ENCODE measurements at regions not wholly inside any gene's neighbourhood (a gene's known extent, or its start where the extent isn't known, plus 50 kb on each side); places are given as distances from the start of the nearest gene placed in this dataset.
A peak's percentile ranks its signal among the peaks of the same experiment; 100 is the strongest.

- DNase-seq, result no peak
Observed at GRCh38 chr15:94053626-94054025, 177.7 kb upstream of the MCTP2 start.

GRCh38 chr15:94052711-94053110 is 178.7 kb upstream of the MCTP2 start:
- DNase-seq, result no peak

DNA sequence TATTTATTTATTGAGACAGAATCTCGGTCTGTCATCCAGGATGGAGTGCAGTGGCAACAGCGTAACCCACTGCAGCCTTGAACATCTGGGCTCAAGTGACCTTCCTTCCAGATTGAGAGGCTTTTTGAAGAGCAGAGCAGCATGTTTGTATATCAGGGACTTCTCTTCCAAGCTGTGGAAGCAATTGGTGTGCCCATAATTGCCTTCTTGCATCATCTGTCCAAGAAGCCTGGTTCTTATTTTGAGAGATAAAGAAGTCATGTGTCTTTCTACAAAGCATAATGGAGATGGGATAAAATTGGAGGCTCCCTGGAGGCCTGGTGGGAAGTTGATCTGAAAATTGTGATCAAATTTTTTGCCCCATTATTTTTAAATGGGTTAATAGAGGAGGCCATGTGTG is 183.8 kb upstream of the MCTP2 start:
- no peak for DNase-seq

DNA sequence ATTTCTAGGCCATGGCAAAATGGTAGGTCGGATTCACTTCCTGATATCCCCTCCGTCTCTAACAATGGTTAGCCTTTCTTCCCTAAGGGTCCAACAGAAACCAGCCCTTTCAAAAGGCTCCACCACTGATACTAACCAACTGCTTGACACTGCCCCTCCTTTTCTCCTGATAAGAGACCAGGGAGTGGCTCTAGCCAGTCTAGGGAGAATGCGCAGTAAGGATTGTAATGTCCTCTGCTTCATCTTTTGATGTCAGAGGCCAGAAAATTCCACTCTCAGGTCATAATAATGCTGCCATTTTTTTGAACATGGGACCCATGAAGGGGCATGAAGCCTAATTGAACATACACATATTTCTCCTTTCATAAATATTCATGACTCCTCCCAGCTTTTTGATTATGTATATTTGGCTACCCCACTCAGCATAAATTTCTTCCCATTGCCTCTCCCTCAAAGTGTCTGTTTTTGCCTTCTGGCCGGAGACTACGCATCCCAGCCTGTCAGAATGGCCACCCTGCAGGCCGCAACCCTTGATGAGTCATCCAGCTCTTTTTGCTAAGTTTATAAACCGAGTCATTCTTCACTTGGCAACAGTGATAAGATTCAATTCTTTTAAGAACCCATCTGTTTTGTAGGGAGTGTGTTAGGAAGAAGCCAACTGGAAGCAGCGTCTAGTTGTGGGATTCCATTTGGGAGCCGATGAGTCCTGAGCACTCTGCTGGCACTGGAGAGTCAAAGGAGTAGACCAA is 189.0 kb upstream of the MCTP2 start:
- DNase-seq, result no peak

DNA sequence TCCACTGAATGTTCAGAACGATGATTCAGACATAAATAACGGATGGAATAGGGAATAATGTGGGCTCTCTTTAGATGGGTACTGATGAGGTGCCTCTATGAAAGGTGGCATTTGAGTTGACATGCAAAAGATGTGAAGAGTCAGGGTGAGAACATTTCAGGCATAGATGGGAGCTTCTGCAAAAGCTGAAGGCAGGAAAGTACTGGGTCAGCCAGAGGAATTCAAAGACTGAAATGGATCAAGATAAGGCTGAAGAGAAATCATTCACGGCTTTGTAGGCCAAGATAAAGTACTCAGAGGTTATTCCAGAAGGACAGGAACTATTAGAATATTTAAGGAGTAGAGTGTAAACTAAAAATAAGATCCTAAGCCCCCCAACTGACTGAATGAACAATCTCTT is 189.6 kb upstream of the MCTP2 start:
- no peak for DNase-seq

- DNase-seq, result peak; percentile 91
Observed at GRCh38 chr15:94040541-94041248, 190.7 kb upstream of the MCTP2 start.

DNA sequence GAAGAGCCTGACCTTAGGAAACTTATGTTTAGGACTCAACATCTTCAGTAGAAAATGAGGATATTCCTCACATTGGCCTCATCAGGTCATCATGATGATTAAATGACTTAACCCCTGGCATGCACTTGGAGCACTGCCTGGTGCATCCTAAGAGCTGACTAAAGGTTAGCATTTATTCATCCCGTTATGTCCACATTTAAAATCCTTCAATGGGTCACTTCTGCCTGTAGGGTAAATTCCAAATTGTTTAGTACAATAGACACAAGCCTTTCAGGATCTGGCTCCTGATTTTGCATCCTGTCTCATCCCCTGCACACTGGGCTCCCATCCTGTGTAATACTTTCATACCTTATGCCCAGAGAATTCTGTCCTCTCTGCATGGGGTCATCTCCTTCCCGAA is 195.2 kb upstream of the MCTP2 start:
- no peak for DNase-seq

DNA sequence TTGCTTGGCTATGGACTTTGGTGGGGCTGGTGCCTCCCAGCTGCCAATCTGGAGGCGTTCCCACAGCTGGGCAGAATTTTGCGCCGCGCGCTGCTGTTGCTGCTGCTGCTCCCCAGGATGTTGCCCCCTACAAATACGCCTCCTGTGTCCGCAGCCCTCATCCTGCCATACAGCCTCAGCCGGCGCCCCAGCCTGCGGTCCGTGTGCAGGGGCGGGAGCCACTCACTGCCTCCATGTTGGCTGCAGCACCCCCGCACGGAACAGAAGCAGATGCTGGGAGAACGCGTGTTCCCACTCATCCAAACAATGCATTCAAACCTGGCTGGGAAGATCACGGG is 197.7 kb upstream of the MCTP2 start:
- DNase-seq, result no peak

- DNase-seq, result no peak
Observed at GRCh38 chr15:94033014-94033682, 198.2 kb upstream of the MCTP2 start.

DNA sequence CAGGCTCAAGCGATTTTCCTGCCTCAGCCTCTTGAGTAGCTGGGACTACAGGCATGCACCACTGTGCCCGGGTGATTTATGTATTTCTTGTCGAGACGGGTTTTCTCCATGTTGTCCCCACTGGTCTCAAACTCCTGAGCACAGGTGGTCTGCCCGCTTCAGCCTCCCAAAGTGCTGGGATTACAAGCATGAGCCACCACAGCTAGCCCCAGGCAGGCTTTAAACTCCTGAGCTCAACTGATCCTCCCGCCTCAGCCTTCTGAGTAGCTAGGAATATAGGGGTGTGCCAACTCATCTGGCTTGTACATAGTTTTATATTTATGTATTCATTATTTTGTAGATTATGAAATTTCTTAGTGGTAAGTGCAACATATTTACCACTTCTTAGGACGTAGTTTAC is 198.8 kb upstream of the MCTP2 start:
- DNase-seq, result no peak

DNA sequence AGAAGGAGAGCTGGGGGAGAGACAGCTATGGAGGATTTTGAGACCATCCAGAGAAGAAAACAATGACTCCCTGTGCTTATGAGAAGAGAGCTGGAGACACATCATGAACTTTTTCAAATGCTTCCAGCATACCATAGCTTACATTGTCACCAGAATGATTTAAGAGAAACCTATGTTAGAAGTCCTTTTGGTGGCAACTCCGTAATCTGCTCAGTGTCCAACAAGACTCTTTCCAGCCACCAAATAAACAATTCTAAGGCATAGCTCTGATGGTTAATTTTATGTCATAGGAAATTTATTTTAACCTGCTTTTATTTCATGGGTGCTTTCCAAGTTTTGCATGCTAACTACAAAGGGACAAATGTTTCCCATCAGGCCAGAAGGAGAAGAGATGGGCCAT is 200.3 kb upstream of the MCTP2 start:
- no peak for DNase-seq

GRCh38 chr15:94029495-94029894 is 201.9 kb upstream of the MCTP2 start:
- DNase-seq, result peak; percentile 84

GRCh38 chr15:94028809-94029208 is 202.6 kb upstream of the MCTP2 start:
- DNase-seq, result no peak

GRCh38 chr15:94028121-94028520 is 203.2 kb upstream of the MCTP2 start:
- DNase-seq, result no peak

DNA sequence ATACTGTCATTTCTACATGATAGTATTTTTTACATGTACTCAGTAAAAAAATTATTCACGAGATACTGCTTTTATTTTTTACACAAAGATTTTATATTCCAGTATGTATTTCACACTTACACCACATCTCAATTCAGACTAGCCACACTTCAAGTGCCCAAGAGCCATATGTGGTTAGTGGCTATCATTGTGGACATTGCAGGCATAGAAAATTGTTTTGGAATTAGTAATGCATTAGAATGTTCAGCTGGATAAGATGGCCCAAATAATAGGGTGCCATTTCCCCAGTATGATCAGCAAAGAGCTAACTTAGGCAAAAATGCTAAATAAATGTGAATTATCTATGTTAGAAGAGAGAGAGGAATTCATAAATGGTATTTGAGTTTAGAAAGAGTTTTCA is 203.8 kb upstream of the MCTP2 start:
- DNase-seq, result peak; percentile 45

DNA sequence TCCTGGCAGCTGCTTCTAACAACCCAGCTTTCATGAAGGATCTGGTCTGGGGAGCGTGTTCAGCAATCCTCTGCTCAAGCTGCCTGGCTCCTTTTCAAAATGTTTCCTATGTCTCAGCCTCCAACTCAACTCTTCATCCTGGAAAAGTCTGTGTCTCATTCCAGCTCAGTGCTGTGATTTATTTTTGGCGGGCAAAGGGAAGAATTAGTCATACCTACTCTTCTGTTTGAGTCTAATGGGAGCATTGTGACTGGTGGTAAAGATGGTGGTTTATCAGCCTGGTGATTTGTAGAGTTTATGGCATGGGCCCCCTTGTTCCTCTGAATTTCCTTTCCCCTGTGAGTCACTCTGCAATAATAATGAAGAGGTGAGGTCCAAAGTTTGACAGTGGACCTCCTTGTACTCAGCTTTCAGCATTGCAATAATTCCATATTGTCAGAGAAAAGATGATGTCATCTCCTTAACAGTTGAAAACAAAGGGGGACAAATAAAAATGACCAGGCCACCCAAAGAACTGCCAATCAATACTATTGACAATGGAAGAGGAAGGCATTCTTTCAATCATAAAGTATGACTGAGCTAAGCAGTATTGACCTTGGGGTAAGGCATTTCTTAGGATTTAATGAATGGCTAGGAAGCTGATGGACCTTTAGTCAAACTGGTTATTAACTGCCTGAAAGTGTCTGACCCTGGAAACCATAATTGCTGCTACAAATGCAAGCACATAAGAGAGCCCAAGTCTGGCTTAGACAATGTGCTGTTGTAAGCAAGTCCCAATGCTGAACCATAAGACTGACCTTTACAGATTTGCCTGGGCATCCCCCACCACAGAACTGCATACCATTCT is 204.7 kb upstream of the MCTP2 start:
- DNase-seq, result peak; percentile 86

DNA sequence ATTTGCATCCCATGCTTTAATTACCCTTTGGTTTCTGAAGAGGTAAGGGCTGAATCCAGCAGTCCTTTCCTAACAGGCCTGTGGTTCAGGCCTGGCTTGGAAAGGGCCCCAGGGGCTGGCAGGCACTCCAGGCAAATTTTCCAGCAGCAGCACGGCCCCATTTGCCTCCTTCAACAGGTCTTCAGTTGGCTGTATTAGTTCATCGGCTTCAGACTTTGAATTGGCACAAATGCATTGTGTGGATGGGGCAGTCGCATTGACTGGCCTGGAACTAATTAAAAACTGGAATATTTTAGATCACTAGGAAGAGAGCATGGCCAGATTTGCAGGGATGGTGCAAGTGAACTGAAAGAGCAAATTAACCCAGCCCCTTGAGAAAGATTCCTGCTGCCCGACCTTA is 207.8 kb upstream of the MCTP2 start:
- peak; percentile 51 for DNase-seq

- DNase-seq, result no peak
Observed at GRCh38 chr15:94021621-94022320, 209.6 kb upstream of the MCTP2 start.

DNA sequence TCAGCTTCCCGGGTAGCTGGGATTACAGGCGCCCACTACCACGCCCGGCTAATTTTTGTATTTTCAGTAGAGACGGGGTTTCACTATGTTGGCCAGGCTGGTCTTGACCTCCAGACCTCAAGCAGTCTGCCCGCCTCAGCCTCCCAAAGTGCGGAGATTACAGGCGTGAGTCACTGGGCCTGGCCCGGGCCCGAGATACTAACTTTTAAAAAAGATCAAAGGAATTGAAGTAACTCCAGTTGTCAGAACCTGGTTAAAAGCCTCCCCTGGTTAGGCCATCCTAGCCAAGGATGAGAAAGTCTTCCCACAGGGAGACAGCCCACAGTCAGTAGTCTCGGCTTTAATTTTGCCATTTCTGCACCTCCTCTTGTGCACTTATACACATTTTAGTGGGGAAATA is 212.3 kb upstream of the MCTP2 start:
- no peak for DNase-seq

GRCh38 chr15:94015324-94015723 is 216.0 kb upstream of the MCTP2 start:
- no peak for DNase-seq

- DNase-seq, result no peak
Observed at GRCh38 chr15:94008104-94009074, 223.0 kb upstream of the MCTP2 start.

Measured in fibroblast of skin of scalp (primary cell).